H9 (cell line): ENCODE measurements at regions not wholly inside any gene's neighbourhood (a gene's known extent, or its start where the extent isn't known, plus 50 kb on each side); places are given as distances from the start of the nearest gene placed in this dataset.

ENCODE experiments used
- DNase-seq: peaks from one replicate; pipeline ENCODE4 v3.0.0-alpha.2; 2017
- H2AFZ ChIP-seq: one replicate; pipeline ENCODE4 v1.6.1; 2013; ENCODE audit warnings: mild to moderate bottlenecking, low read length, control low read depth, moderate library complexity
- H2AK5ac ChIP-seq: 2 replicates; pipeline ENCODE4 v1.6.1; 2013; ENCODE audit warnings: low read length, control low read depth, mixed read lengths; ENCODE audit not compliant: insufficient read length
- H2BK120ac ChIP-seq: one replicate; pipeline ENCODE4 v1.6.1; 2013; ENCODE audit warnings: low read depth, mild to moderate bottlenecking, low read length, control low read depth, inconsistent platforms; ENCODE audit not compliant: poor library complexity, severe bottlenecking
- H2BK12ac ChIP-seq: 2 replicates; pipeline ENCODE4 v1.6.1; 2013; ENCODE audit warnings: low read length, control low read depth, mixed read lengths, low read depth; ENCODE audit not compliant: insufficient read length
- H2BK15ac ChIP-seq: 2 replicates; pipeline ENCODE4 v1.6.1; 2013; ENCODE audit warnings: low read depth, low read length, control low read depth
- H2BK20ac ChIP-seq: one replicate; pipeline ENCODE4 v1.6.1; 2013; ENCODE audit warnings: low read depth, mild to moderate bottlenecking, low read length, control low read depth, inconsistent platforms; ENCODE audit not compliant: poor library complexity, severe bottlenecking
- H2BK5ac ChIP-seq: 2 replicates; pipeline ENCODE4 v1.6.1; 2013; ENCODE audit warnings: low read length, control low read depth, mixed read lengths; ENCODE audit not compliant: insufficient read length
- H3K14ac ChIP-seq: 2 replicates; pipeline ENCODE4 v1.6.1; 2013; ENCODE audit warnings: low read length, control low read depth; ENCODE audit not compliant: insufficient read depth
- H3K18ac ChIP-seq: 2 replicates; pipeline ENCODE4 v1.6.1; 2013; ENCODE audit warnings: low read depth, mild to moderate bottlenecking, mixed read lengths, low read length, control low read depth; ENCODE audit not compliant: insufficient read length
- H3K23ac ChIP-seq: 2 replicates; pipeline ENCODE4 v1.6.1; 2013; ENCODE audit warnings: low read length, control low read depth, mixed read lengths, low read depth; ENCODE audit not compliant: insufficient read length
- H3K23me2 ChIP-seq: 2 replicates; pipeline ENCODE4 v1.6.1; 2013; ENCODE audit warnings: low read depth, mild to moderate bottlenecking, mixed read lengths, low read length, control low read depth; ENCODE audit not compliant: insufficient read length, poor library complexity, severe bottlenecking
- H3K27ac ChIP-seq: 2 replicates; pipeline ENCODE4 v1.5.1; 2013; ENCODE audit warnings: low read length, control low read depth, mixed read lengths, low read depth; ENCODE audit not compliant: insufficient read length
- H3K27me3 ChIP-seq: 2 replicates; pipeline ENCODE4 v1.6.1; 2013; ENCODE audit warnings: low read length, control low read depth, inconsistent platforms; ENCODE audit not compliant: insufficient read depth
- H3K4ac ChIP-seq: 2 replicates; pipeline ENCODE4 v1.6.1; 2013; ENCODE audit warnings: low read depth, mild to moderate bottlenecking, control low read depth, inconsistent platforms, low read length, moderate library complexity
- H3K4me1 ChIP-seq: 2 replicates; pipeline ENCODE4 v1.6.1; 2013; ENCODE audit warnings: low read length, control low read depth, inconsistent platforms; ENCODE audit not compliant: insufficient read depth
- H3K4me2 ChIP-seq: 2 replicates; pipeline ENCODE4 v1.6.1; 2013; ENCODE audit warnings: low read length, control low read depth, mixed read lengths; ENCODE audit not compliant: insufficient read length, insufficient read depth
- H3K56ac ChIP-seq: 2 replicates; pipeline ENCODE4 v1.6.1; 2013; ENCODE audit warnings: low read depth, mild to moderate bottlenecking, mixed read lengths, low read length, control low read depth; ENCODE audit not compliant: insufficient read length
- H3K79me1 ChIP-seq: 2 replicates; pipeline ENCODE4 v1.6.1; 2013; ENCODE audit warnings: low read depth, mild to moderate bottlenecking, moderate library complexity, low read length, control low read depth, inconsistent platforms; ENCODE audit not compliant: insufficient read depth, poor library complexity, severe bottlenecking
- H3K79me2 ChIP-seq: 2 replicates; pipeline ENCODE4 v1.6.1; 2013; ENCODE audit warnings: low read length, control low read depth, inconsistent platforms; ENCODE audit not compliant: insufficient read depth
- H3K9ac ChIP-seq: 2 replicates; pipeline ENCODE4 v1.6.1; 2013; ENCODE audit warnings: low read length, control low read depth, mixed read lengths; ENCODE audit not compliant: insufficient read length; ENCODE audit errors: extremely low read depth
- H3K9me3 ChIP-seq: one replicate; pipeline ENCODE4 v1.6.1; 2013; ENCODE audit warnings: low read depth, low read length, inconsistent platforms; ENCODE audit not compliant: control insufficient read depth
- H3T11ph ChIP-seq: one replicate; pipeline ENCODE4 v1.6.1; 2013; ENCODE audit warnings: mild to moderate bottlenecking, low read length, control low read depth, inconsistent platforms
- H4K20me1 ChIP-seq: one replicate; pipeline ENCODE4 v1.6.1; 2013; ENCODE audit not compliant: control insufficient read depth, insufficient read length, insufficient read depth
- H4K5ac ChIP-seq: 2 replicates; pipeline ENCODE4 v1.6.1; 2013; ENCODE audit warnings: low read depth, mild to moderate bottlenecking, mixed read lengths, low read length, control low read depth; ENCODE audit not compliant: insufficient read length
- H4K8ac ChIP-seq: replicated peaks from 2 replicates; pipeline ENCODE4 v1.6.1; 2013; ENCODE audit warnings: low read length, control low read depth, mixed read lengths, low read depth; ENCODE audit not compliant: insufficient read length
- H4K91ac ChIP-seq: 2 replicates; pipeline ENCODE4 v1.6.1; 2013; ENCODE audit warnings: low read depth, mild to moderate bottlenecking, moderate library complexity, mixed read lengths, low read length, control low read depth; ENCODE audit not compliant: insufficient read length
- H3K27ac Mint-ChIP-seq, 3 experiments: 2 replicates in 2 of 3; 3 replicates in 1 of 3; pipeline ENCODE4 v1.8.0; 2020 to 2021; ENCODE audit warnings: mixed read lengths in 3 of 3, mild to moderate bottlenecking in 1 of 3, moderate library complexity in 1 of 3
- H3K27me3 Mint-ChIP-seq: 2 replicates; pipeline ENCODE4 v1.8.0; 2021; ENCODE audit warnings: low read depth, mild to moderate bottlenecking, moderate library complexity, mixed read lengths
- H3K36me3 Mint-ChIP-seq, 3 experiments: 2 replicates in 2 of 3; 3 replicates in 1 of 3; pipeline ENCODE4 v1.8.0; 2020 to 2021; ENCODE audit warnings: low read depth in 3 of 3, mixed read lengths in 3 of 3; ENCODE audit not compliant: insufficient read depth in 1 of 3
- H3K4me1 Mint-ChIP-seq, 2 experiments: 2 replicates each; pipeline ENCODE4 v1.8.0; 2020; ENCODE audit warnings: mixed read lengths in 2 of 2
- H3K4me3 Mint-ChIP-seq, 2 experiments: 2 replicates in 1 of 2; 3 replicates in 1 of 2; pipeline ENCODE4 v1.8.0; 2020 to 2021; ENCODE audit warnings: mild to moderate bottlenecking in 2 of 2, mixed read lengths in 2 of 2, moderate library complexity in 1 of 2
- H3K9me3 Mint-ChIP-seq, 2 experiments: 2 replicates in 1 of 2; 3 replicates in 1 of 2; pipeline ENCODE4 v1.8.0; 2020; ENCODE audit warnings: mild to moderate bottlenecking in 2 of 2, mixed read lengths in 2 of 2, moderate library complexity in 1 of 2
- CTCF ChIP-seq: fragments of 200-600 bp; sonication (generic); conservative IDR thresholded peaks from 3 replicates; pipeline ENCODE4 v1.8.0; 2021; ENCODE audit warnings: antibody characterized with exemption, mild to moderate bottlenecking
- WGBS: extraction: QIAGEN DNeasy Blood & Tissue Kit; methylation state at CpG from one replicate; pipeline ENCODE4 v1.1.7; 2013; ENCODE audit warnings: missing lambda C conversion rate, low lambda C conversion rate, mixed read lengths; ENCODE audit not compliant: insufficient read length; ENCODE audit errors: extremely low coverage; 5-methylcytosine and 5-hydroxymethylcytosine counted together

- Histone ChIP-seq H3K23me2 (no peaks in the 10 kb centered on the region), H2BK15ac (no peak overlapping the region), H3K4ac (no peak overlapping the region), H3K9me3 (no peaks in the 10 kb centered on the region), H3K9ac (no peak overlapping the region), H2BK12ac (no peak overlapping the region), H4K8ac (no peak overlapping the region), H4K91ac (no peak overlapping the region), H3K27me3 (no peaks in the 10 kb centered on the region), H3K4me2 (no peak overlapping the region), H3K79me1 (no peaks in the 10 kb centered on the region), H3K4me1 (no peaks in the 10 kb centered on the region), H2BK120ac (no peak overlapping the region), H2AK5ac (no peak overlapping the region), H3K14ac (no peak overlapping the region), H2BK5ac (no peak overlapping the region), H2AFZ (no peak overlapping the region), H4K5ac (no peak overlapping the region), H3K23ac (no peak overlapping the region), H3T11ph (no peak overlapping the region), H3K56ac (no peak overlapping the region), H3K18ac (no peak overlapping the region), H2BK20ac (no peak overlapping the region), H3K79me2 (no peaks in the 10 kb centered on the region), H3K27ac (no peak overlapping the region), H4K20me1 (no peaks in the 10 kb centered on the region)
- WGBS, result no CpG with 5 or more reads among the region's 2 CpGs
- H3K9me3 Mint-ChIP-seq, result no peaks in the 10 kb centered on the region
- TF ChIP-seq CTCF, result no peak
- H3K27me3 Mint-ChIP-seq, result no peaks in the 10 kb centered on the region
- DNase-seq, result no peak
- H3K27ac Mint-ChIP-seq, result no peak overlapping the region; a peak in 1 of 7 replicates
- no peak overlapping the region for H3K4me3 Mint-ChIP-seq
- H3K4me1 Mint-ChIP-seq, result no peaks in the 10 kb centered on the region
- no peaks in the 10 kb centered on the region for H3K36me3 Mint-ChIP-seq
Observed at GRCh38 chr2:52835909-52836308, 931.7 kb upstream of the CHAC2 start.
